8988T (cell line): ENCODE measurements at regions not wholly inside any gene's neighbourhood (a gene's known extent, or its start where the extent isn't known, plus 50 kb on each side); places are given as distances from the start of the nearest gene placed in this dataset.

Experiments
- DNase-seq: peaks from one replicate; pipeline ENCODE4 v3.0.0; 2011

DNA sequence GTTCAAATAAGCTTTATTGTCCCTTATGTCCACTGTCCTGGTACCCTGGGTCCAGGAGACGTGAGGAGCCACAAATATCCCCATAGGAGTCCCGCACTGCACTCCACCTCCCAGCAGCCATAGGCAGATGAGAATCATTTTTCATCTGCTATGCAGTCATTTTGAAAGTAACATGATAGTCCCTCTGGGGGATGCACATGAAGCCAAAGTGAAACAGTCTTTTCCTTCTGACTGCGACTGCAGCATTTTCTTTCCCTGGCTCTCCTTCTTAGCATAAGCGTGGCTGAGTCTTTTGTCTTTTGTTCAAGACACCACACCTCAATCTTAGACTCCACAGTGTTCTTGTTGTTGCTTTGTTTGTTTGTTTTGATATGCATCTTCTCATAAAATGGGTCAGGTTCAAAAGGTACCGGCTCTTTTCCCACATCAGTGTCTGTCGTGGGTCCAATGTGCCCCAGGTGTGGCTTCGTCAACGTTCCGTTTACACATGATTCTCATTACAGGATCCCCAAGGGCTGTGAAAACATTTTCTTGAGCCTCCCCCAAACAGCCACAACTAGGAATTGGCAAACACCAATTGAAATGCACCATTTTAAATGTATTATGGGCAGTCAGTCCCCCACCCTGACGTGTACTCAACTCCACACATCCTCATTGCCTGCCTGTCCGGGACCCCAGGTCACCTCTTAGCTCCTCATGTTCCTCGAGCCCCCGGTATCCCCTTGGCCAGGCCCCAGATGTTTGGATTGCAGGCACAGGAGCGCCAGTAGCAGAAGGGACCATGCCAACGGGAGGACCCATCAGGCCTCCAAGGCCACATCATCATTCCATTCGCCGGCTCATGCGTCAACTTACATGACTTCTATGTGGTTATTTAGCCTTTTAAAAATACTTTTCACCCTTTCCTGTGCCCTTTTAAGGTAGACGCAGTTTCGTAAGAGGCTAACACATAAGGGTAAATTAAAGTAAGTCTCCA lies 237.8 kb upstream of the DAPK1 start:
- DNase-seq = no peak

DNA sequence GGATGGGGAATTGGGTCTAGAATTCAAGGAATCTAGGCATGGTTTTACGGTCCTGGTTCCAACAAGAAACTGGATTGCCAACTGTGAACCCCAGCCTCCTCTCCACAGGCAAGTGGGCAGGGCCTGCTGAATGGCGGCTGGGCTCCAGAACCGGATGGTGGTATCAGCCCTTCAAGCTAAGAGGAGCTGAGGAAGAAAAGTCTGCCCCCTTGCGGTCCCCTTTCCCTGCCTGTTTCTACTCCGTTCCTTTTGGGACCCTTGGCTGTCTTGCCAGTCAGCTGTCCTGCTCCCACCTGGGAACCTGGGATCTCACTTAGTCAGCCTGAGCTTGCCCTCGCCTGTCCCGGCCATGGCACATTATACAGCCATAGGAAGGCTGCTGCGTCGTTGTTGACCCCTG lies 234.4 kb upstream of the DAPK1 start:
- no peak for DNase-seq

DNA sequence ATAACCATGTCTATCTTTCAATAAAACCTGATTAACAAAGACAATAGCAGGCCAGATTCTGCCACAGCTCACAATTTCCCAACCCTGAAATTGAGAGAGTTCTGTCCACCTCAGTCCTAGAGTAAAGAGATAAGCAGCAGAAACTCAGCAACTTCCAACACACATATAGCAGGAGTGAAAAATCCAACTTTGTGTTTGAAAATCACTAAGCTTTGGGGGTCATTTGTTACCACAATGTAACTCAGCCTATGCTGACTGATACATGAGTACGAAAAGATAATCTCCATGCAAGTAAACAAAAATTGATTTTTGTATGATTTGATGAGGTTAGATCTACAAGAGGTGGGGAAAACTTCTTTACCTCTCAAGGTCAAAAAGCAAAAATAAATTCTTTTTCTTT lies 231.0 kb upstream of the DAPK1 start:
- DNase-seq = no peak

DNA sequence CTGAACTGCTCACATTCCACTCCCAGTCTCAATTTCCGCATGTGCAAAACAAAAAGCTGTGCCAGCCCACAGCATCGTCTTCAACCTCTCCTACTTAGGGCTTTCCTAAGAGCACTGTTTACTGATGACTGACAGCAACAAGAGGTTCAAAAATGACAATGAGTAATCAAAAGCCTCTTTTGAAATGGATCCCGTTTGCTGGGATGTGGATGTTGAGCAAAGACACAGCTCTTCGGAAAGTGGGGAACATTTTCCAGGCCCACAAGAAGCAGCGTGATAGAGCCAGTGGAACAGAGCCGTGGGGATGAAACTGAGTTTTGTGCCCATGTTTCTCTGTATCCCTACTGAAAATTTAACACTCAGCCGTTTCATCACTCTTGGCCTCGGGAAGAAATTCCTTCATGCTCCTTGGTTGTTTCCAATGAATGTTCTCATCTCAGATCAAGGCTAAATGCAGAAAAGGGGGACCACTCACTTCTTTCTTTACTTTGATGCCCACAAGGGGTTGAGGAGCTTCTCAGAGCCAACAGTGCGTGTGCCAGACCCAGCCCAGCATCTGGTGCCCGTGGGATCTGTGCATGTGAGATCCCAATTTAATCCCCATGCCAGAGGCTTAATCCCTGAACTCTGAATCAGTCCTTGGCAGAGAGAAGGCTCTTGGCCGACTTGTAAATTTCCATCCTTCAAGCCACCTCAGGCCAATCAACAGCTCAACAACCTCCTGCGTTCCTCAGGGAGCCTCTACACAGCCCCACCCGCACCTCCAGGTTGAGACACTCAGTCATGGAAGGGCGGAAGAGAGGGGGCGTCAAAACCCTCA lies 230.2 kb upstream of the DAPK1 start:
- no peak for DNase-seq

DNA sequence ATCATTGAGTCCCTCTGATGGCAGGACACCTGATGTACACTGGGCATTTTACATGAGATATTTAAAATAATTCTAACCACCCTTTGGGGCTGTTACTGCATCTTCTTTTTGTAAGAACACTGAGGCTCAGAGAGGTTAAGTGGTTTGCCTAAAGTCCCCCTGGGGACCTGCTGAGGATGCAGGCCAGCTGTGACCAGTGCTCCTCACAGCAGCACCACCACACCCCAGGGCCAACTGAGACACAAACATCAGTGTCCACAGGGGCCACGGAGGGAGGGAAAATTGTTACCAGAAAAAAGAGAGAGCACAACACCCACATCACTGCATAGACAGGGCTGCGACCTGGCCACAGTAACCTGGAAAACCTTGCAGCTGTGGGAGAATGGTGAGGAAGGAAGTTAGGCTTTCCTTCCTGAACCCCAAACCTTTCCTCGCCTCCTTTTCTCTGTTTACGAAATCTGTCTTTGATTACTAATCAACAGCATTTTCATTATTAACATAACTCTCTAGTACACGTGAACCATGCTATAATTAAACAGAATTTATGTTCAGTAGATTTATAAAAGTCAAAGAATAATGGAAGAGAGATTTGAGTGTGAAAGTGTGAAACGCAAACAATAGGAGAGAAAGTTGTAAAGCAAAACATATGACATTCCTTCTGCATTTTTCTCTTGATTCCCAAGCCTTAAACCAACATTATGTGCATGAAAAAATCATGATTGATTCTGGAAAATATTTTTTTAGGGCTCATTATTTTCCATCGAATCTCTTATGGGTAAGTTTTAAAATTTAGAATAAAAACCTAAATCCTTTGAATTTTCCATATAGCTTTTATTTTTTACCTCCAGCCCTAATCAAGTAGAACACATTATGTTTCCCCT lies 228.1 kb upstream of the DAPK1 start:
- DNase-seq = no peak

DNA sequence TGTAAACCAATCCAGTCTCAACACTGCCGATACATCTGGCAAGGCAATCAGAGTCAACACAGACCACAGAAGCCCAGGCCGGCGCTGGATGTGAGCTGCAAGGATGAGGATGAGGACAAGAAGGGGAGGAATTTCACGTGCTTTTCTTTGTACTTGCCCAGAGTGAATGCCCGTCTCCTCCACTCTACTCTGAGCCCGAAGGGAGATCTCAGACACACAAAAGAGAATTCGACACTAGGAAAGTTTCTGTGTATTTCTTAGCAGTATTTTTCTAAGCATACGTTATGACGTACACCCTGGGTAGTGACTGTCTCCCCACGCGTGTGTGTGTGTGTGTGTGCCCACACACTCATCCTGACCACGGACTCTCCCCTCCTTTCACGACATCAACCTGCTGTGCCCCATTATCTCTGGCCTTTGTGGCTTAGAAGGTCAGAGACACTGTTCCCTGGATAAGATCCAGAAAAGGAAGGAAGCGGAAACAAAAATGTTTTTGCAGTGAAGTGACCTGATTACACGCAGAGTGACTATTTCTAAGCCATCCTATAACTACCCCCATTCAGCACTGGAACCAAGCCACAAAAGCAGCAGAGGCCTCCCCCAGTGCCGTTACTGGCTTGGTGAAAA lies 227.3 kb upstream of the DAPK1 start:
- no peak for DNase-seq

DNA sequence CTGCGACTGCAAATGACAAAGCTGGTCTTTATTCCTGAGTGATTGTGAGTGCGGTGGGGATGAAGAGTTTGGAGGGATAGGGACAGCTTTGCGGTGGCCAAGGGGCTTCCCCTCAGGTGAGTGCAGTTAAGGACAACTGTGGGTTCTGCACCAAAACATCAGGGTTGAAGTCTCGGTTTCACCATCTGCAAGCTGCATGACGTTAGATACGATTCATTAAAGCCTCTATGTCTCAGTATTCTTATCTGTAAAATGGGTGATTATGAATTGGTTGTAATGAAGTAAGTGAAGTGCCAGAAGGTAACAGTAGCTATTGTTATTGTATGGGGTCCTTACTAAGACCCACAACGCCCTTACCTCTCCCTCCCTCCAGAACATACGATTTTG lies 226.8 kb upstream of the DAPK1 start:
- DNase-seq = no peak

DNA sequence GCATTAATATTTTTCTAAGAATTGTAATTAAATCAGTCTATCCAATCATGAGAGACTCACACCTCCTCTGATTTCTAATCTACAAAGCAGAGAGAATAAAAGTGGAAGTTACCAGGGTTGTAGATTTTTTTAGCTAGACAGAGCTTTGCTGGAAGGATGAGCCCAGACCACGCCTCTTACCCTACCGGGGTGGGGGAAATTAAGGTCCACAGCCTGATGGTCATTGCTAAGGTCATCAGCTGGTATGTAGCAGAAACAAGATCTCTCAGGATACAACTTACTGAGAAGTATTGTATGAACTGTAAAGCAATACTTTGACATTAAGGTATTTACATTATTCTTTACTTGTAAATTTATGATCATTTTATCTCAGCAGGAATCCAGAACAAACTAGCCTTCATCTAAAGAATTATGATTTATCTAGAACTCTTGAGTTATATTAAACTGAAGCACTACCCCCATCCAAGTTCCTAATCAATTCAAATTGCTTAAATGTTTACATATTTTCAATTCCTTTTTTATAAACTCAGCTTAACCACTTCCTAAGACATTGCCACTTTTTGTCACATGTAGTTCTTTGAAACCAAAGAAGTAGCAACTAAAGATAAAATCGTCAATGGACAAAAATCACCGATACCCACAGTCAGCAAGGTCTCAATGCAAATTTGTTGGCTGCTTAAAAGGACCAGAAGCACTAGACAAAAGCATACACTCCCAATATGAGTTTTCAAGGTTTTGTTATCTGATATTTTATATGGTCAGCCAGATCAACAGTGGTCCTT lies 225.8 kb upstream of the DAPK1 start:
- no peak for DNase-seq

DNA sequence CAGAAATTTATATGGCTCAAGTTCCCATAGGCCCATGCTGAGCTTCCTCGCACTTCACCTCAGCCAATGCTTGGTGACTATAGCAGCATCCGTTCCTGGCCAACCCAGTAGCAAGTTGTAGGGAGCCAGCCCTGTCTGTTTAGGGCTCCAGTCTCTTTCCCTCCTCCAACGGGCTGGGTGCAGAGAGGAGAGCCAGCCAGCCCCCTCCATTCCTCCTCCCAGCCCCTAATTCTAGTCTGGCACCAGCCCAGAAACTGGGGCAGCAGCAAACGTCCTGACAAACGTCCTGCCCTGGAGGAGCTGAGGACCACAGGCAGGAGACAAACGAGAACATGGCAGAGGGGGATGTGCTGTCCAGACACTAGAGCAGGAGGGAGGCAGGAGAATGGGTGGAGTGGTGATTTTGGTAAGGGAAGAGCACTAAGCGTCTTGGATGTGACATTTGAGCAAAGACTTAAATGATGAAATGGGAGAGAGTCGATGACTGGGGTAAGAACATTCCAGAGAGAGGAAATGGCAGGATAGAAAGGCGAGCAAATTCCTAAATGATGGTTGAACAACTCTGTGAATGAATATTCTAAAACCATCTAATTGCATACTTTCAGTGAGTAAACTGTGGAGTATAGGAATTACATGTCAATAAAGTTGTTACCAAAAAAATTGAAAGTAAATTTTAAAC lies 222.5 kb upstream of the DAPK1 start:
- no peak for DNase-seq

DNA sequence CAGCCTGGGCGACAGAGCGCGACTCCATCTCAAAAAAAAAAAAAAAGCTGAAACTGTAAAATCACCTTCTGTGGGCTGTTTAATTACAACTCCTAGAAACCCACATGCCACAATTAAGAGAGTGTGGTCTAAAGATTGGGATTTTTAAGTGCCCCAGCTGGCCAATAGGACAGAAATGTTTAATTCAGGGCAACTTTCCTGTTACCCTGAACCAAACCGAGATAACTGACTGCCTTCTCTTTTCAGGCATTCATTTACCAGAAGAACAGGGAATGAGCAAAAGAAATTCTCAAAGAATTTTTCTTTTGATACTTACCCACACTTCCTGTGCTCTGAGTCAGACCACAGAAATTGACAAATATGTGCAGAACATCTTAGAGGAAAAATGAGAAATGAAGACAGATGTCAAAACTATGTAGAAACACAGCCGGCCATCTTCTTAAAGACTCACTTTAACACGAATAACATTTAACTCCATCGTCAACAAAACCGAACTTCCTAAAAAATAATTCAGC lies 221.3 kb upstream of the DAPK1 start:
- DNase-seq = no peak

DNA sequence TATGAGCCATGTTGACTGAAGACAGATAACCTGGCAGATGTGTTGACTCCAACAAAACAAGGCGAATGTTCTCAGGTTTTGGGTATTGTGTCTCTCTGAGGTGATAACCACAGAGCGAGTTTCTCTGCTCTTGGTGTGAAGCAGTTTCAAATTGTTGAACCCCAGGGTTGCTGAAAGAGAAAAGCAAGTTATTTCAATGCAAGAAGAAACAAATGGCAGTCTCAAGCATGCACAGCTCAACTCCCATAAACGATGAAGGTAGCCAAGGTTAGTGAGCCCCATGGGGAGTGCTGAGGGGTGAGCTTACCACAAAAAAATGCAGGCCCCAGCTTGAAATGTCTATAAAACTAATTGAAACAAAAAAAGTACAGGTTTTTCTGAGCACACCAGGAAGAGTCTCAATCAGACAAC lies 220.8 kb upstream of the DAPK1 start:
- DNase-seq = no peak

DNA sequence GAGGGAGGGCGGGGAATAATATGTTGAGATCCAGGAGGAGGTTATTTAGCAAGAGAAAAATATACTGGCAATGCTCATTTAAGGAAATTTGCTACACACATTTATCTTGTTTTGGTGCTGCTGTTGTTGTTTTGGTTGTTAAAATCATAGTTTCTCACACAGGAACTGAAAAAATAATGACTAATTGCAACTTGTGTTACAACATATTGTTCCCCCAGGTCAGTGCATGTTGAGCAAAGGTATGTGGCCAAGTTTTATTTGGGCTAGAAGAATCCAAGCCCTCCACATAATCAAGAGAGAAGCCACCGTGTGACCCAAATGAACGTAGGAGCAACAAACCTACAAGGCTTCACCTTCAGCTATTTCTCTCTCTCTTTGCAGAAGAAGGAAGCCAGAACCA lies 220.3 kb upstream of the DAPK1 start:
- DNase-seq = no peak

DNA sequence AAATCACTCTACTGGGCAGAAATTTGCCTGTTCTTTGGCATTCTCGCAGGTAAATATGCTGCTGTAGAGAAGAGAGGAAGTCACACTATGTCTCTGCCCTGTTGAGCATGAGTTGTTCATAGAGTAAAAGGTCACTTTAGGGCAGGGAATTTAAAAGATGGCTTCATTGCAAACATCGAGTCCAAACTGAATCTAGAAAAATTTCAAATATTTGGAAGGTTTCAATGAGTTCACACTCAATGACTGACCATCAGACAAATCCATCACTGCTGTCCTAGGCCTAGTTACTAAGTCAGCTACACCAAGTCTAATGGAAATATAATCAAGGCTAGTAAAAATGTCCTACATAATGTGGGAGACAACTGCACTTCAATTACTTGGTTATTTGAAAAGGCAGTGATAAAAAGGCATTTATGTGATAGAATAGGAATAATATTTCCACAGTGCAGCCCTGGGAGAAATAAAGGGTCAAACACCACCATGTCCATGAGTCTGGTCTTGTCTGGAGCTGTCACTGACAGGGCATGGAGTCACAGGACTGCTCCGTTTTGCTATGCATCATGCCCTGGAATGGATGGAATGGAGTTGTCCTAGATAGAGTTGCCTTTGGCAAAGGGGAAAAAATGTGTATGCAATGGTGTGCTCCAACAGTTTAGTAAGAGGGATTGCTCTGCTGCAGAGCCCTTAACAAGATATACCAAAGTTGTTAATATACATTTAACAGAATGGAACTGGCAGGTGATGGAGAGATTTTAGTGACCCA lies 218.5 kb upstream of the DAPK1 start:
- DNase-seq = no peak

DNA sequence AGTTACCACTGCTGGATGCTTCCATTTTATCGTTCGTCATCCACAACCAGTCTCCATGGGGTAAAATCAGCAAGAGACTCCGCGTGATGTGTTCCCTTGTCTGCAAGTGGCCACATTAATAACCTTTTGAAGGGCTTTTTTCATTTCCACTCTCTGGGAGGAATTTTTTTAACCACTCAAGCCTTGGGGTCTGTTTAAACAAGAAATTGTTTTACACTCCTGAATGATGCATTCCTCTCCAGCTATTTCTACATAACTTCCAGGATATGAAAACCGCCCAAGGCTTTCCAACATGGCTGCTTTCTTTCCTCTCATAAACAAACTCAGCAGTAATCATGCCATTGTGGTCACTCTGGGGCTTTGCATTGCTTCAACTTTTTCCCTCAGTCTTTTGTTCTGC lies 217.2 kb upstream of the DAPK1 start:
- no peak for DNase-seq

DNA sequence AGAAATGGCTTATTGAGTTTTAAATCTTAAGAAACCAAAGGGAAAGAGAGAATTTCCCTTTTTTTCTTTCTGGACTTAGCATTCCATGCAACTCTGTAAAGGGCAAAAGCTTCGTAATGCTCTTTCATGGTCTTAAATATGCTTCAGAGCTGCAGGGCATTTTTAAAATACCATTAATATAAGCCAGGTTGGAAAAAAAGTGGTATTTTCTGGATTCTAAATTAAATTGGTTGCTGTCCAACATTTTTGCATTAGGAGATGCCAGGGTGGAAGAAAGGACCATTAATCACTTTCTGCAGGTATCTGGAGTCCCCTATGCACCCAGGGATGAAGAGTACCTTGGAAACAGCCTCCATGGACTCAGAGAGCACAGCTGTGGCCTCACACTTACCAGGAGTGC lies 215.1 kb upstream of the DAPK1 start:
- DNase-seq = no peak

DNA sequence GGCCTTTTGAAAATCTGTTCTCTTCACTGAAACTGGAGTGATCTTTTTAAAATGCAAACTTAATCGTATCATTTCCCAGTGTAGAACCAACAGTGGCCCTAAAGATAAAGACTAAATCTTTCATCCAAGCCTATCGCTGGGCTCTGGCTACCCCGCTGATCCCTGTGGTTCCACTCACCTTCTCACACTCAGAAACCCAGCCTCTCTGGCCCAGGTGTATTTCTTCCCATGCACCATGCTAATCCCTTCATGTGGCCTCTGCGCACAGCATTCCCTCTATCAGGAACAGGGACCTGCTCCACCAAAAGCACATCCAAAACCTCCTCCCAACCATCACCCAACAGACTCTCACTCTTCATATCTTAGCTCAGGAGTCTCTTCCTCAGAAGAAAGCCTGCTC lies 214.1 kb upstream of the DAPK1 start:
- DNase-seq = no peak

DNA sequence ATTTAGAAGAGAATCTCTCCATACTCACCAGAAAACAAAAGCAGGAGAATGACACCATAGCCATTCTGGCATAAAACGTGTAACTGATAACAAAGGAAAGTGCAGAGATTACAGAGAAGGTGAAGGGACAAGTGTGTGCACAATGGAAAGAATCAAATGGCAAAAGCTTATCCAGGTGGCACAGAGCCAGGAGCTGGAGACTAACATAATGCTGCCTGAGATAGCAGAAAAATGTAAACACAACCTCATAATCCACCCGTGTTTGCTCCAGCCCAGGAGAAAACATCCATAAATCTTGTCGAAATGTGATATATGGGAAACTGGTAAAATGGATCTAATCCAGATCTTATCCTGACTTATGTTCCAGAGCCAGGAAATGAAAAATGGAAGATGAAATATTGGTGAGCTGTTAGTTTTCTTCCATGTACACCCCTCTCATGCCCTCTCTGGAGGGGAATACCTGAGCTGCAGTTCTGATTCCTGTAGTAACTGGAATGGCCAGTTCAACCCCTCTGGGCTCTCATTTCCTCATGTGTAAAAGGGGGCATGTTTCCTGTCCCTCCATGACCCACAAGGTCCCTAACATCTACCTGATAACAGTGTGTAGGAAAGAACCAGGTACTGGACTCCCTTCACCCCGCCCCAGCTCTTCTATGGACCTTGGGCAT lies 212.3 kb upstream of the DAPK1 start:
- no peak for DNase-seq

DNA sequence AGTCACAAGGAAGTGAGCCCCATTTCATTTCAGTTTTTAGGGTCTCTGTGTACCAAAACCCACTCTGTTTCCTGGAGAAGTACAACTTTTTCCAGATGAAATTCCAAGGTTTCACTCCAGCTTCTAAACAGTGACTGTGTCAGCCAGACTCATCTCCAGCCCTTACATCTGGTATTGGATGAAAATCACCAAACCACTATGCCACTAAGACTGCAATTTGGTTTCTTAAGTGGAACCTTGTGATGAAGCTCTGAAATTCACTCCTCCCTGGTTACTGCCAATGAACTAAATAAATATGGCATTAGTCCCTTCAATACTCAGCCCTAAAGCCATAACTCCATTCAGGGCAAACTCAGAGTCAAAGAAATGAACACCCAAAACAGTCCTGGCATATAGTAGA lies 211.2 kb upstream of the DAPK1 start:
- DNase-seq = no peak

DNA sequence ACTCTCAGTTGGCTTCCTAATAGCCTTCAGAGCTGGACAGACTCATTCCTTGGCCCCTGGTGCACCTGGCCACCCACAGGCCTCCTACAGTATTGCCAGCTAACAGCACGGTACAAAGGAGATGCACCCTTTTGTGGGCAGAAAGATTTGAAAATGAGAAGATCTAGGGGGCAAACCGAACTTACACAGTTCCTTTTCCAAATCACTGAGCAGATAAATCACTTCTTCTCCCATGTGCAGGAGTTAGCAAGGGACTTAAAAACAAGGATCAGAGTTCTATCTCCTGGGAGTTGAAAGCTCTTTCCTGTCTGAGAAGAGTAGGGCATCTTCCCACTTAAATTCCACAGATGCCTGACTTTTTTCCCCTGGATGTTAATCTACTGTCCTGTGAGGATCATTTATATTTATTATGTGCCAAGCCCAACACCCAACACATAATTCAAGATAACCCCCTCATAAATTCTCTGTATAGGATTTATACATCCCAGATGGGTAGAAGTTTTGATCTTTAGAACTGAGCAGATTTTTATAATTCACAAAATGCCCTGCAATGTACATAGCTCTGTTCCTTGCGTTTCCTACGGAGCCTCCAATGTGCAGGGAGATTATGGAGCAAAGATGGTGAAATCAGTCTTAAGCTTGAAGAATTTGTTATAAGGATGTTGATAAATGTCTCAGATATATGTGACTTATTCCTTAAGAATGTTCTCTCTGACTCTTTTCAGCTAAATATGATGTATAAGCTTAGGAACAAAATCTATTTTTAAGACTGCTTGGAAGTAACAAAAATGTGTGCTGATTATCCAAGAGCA lies 207.2 kb upstream of the DAPK1 start:
- DNase-seq = no peak
